ENCODE measurements at regions not wholly inside any gene's neighbourhood (a gene's known extent, or its start where the extent isn't known, plus 50 kb on each side); places are given as distances from the start of the nearest gene placed in this dataset.

DNA sequence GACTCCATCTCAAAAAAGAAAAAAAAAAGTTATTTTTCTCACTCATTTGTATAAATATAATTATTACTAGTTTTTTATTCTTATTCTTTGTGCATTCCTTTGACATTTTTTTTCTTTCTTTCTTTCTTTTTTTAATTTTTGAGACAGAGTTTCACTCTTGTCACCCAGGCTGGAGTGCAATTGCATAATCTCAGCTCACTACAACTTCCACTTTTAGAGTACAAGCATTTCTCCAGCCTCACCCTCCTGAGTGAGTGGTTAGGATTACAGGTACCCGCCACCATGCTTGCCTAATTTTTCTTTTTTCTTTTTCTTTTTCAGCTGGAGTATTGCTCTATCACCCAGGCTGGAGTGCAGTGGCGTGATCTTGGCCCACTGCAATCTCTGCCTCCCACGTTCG, 51.4 kb upstream of the JARID2 start:
- TF ChIP-seq, protein P1, sequence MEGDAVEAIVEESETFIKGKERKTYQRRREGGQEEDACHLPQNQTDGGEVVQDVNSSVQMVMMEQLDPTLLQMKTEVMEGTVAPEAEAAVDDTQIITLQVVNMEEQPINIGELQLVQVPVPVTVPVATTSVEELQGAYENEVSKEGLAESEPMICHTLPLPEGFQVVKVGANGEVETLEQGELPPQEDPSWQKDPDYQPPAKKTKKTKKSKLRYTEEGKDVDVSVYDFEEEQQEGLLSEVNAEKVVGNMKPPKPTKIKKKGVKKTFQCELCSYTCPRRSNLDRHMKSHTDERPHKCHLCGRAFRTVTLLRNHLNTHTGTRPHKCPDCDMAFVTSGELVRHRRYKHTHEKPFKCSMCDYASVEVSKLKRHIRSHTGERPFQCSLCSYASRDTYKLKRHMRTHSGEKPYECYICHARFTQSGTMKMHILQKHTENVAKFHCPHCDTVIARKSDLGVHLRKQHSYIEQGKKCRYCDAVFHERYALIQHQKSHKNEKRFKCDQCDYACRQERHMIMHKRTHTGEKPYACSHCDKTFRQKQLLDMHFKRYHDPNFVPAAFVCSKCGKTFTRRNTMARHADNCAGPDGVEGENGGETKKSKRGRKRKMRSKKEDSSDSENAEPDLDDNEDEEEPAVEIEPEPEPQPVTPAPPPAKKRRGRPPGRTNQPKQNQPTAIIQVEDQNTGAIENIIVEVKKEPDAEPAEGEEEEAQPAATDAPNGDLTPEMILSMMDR (IDR thresholded peaks at IDR 0.05): no peak
- no peak for TF ChIP-seq POLR2A (IDR thresholded peaks at IDR 0.05)
